Right lung (tissue), 2 donors: ENCODE measurements at regions not wholly inside any gene's neighbourhood (a gene's known extent, or its start where the extent isn't known, plus 50 kb on each side); places are given as distances from the start of the nearest gene placed in this dataset.

Source experiments
- DNase-seq, 2 donors: peaks; one replicate each; pipeline ENCODE4 v3.0.0-alpha.2; 2013

DNA sequence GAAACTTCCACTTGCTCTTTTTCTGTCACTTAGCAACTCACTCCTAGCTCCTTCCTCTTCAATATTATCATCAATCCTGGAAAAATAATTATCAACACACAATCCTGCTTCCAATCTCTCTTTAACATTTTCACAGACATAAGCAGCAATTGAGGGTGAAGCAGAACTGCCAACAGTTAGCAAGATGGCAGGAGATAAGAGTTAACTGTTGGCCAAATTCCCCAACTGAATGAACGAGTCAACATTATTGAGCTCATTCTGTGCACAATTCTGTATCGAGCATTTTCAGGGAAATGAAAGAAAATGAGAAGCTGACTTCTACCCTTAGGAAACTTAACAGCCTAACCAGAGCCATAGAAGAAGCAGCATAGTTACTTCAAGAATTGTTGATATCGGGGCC lies 152.0 kb downstream of the KCNA5 start:
- DNase-seq: no peak

DNA sequence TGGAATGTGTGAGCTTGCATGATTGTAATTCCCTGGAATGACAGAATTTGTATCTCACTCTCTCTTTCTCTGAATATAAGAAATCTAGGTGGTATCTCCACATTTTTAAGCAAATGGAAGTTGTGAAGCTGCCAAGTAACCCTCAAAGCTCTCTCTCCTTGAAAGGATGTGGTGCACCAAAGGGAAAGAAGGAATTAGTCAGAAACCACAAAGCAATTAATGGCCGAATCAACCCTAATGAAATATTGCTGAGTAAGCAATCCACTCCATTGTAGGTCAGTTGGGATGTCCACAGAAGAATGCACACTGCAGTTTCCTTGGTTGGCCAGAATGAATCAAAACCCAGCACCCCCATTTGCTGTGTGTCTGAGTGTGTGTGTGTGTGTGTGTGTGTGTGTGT lies 153.5 kb downstream of the KCNA5 start:
- DNase-seq: no peak

DNA sequence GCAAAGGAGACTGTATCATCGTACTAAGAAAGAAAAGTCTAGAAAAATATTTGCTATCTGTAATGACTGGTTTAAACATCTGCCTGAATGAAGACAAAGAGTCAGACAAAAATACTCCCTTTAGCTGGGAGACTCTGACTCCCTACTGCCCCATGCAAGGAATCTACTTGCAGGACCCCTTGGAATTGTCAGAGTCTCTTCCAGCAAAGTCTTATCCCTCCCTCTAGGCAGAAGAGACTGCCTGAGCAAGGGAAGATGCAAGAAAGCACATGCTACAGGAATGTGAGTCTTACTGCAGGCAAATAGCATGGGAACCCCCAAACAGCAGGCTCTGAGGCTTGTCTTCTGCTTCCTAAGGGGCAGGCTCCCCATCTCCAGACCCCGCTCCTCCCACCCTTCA lies 154.0 kb downstream of the KCNA5 start:
- no peak for DNase-seq

DNA sequence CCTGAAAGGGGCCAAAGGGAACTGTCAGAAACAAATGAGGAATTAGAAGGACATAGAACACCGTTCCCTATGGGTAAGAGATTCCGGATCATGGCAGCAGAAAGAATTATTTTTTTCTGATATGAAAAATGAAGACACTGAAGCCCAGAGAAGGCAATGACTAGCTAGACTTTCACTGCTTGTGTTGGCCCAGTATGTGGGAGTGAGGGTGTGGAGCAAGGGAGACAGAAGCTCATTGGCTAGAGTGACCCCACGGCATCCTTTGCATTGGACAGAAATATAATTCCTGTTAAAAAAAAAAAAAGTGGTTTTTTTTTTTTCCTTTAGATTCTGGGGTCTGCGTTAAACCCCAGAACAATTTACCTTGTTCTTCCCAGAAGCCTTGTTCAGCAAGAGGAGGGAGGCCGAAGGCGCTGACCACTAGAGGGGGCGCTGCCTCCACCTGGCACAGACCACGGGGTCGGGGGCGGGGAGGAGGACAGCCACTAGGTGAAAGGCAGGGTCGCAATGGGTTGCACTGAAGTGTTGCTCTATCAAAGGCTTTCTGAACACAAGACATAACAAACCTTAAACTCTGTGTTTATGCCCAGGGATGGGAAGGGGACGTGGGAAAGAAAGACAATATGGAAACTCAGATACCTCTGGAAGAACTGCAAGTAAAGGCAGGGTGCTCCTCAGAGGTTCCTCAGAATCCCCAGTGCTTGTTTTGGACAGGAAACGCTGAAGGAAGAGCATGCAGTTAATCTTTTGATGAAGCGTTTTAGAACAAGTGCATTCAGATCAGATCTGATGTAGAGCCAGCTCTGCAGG lies 156.8 kb downstream of the KCNA5 start:
- peak in 1 of 2 donors; percentile 30 for DNase-seq

DNA sequence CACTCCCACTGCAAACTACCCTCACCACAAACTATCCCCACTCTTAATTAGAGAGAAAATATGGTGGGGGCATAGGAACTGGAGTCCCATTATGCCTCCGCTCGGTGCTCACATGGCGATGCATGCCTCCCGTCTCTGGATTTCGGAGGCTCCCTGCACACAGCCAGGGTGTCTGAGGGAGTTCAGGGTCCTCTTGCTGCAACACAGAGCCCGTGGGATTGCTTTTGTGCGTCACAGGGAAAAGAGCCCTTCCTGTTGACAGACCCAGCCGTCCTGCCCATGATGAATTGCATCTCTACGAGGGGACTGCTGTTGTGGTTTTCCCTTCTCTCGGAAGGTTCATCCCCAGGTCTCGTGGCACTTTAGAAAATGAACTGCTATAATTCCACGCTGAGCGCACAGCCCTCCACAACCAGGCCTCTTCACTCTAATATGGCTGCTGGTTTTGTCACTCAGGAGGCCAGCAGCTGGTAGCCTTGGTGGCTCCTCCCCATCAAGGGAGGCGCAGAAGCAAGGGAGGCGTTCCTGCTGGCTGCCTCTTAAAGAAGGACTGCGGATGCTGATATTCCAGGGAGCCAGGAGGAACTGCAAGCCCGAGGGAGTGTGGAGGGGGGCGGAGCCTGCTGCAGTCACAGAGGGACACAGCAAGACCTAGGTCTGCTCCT lies 158.0 kb downstream of the KCNA5 start:
- peak in 1 of 2 donors; percentile 27 for DNase-seq

DNA sequence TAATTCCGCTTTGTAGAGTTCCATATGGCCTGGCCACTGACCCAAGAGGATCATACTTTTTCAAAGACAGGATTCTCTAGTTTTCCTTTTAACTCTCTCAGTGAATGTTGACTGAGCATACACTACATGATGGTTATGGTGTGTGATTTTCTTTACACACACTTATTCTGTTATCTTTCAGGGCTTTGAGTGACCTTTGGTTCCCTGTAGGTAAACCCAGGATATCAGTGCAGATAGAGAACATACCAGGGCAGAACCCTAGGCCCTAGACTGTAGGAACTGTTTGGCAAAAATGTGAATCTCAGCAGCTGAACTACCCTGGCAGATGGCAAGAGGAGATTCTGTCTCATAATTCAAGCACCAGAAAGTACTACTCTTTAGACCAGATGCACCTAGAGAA lies 159.6 kb downstream of the KCNA5 start:
- no peak for DNase-seq

DNA sequence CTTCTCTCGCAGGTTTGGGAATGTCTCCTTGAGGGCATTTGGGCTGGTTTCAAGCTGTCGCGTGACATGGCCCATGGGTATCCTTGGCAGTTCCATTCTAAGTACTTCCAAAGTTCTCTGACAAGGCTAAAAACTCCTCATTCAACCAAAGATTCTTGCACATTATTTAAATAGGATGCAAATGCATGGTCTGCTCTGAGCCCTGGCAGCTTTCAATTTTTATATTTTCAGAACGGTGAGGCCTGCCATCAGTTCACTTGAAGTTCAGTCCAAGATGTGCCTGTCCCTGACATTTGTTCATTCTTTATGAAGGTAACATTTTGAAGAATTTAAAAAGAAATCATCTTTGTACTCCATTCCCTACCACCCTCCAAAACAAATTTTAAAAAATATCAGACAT lies 160.0 kb downstream of the KCNA5 start:
- DNase-seq: no peak

DNA sequence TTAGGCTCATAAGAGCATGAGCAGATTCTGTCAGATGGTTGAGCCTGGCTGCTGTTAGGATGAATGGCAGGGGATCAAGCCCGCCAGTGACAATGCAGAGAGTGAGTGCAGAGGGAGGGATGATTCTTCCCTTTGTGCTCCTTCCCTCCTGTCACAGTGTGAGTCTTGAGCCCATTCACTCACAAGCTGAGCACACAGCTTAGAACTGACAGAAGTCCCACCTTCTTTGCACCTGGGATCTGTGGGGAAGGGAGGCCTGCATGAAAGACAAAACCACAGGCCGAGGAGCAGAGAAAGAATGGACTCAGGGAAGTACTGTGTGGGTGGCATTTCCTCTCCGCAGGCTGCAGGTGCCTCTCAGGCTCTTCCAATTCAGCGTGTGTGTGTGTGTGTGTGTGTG lies 160.6 kb downstream of the KCNA5 start:
- DNase-seq: no peak

DNA sequence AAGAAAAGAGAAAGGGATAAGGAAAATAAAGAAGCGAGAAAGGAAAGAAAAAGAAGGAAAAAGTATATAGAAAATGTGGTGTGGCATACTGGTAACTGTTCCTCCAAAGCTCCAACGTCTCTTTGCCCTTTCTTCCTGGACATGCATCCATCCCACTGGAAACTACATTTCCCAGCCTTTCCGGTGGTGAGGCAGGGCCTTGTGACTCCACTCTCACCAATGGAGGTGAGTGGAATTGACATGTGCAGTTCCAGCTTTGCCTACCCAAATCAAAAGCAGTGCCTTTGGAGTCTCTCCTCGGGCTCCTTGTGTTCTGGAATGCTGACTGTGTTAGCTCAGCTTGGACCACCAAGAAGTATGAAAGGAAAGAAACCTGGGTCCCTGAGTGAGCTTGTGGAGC lies 161.2 kb downstream of the KCNA5 start:
- no peak for DNase-seq

DNA sequence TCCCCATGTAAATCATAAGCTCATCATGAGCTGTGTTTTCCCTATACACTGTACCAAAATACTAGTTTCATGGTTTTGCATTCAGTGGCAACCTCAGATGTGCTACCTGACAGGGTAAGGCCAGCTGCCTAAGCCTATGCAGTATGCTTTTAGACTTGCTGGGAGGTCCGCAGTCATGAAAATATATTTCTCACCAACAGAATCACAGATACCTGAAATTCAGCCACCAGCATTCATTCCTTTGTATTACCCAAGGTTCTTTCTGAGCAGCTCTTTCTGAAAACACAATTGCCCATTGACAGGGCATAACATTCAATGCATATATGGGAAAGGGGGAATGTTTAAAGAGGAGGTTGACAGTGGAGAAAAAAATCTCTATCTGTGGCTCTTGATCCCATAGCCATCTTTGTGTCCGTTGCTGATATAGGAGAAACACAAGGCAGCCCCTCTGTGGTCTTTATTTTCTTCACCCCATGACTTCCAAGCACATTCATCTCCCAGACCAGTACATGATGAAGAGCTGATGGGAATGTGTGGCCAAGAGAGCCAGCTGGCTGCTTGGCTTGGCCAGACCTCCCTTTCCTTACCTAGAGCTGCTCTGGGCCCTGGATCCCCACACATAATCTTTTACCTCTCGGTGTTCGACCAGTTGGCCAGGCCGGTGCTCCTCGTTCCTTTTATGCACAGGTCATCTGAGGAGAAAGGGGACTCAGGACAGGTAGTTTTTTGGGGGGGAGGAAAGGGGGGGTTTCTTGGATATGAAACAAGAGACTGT lies 162.9 kb downstream of the KCNA5 start:
- peak in 1 of 2 donors; percentile 23 for DNase-seq

DNA sequence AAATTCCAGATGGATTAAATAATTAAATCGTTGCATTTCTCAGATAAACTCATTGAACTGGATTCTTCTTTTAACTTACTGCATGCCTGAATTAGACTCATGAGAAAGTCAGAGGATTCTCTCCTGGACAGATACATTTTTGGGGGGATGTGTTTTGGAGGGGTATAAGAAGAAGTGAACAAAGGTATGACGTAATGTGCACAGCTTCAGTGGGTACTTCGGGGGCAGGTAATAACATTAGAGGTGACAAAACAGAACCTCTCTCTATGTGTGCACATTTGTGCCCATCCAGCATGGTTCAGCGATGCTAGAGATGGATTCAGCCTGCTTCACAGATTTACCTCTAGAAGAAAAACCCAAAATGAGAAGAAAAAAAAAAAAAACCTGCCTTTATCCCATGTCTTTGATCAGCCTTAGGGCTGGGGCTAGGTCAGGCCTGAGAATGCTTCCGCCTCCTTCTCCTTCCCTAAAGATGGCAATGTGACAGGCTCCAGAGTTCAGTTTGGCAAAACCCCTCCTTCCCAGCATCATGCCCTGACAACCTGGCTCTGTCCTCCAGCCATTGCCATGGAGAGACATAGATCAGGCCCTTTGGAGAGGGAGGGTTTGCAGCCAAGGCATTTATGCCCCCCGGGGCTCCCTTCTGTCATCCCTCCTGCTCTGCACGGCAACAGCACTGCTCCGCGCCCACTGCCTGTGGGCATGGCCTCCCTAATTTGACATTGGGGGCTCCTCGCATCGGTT lies 166.7 kb downstream of the KCNA5 start:
- DNase-seq: no peak

DNA sequence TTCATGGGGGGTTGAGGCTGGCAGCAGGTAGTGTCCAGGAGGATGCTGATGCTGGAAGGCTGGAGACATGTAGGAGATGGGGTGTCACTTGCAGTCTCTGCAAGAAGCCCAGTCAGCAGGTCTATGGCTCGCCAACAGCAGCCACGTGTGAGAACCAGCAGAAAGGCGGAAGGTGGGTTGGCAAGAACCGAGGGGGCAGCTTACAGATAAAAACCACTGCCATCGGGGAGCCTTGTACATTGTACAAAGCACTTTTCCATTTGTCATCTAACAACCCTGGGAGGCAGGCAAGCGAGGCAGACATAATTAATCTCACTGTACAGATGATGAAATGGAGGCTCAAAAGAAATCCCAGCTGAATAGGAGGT lies 167.2 kb downstream of the KCNA5 start:
- no peak for DNase-seq

DNA sequence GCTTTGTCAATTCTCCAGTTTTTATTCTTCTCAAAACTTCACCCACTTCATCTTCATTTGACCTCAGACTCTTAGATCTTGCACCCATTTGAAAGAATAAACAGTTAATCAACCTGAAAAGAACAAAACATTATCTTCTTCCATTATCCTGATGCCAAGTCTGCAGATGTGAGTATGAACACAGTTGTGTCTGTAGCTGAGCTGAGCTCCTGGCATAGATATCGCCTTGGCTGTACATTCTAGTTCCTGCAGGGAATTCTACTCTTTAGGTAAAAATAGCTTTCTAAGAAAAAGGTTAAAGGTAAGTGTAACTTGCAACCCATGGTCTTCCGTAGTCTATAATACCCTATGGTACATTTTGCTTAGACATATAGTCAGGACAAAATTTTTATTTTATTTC lies 169.7 kb downstream of the KCNA5 start:
- DNase-seq: no peak

DNA sequence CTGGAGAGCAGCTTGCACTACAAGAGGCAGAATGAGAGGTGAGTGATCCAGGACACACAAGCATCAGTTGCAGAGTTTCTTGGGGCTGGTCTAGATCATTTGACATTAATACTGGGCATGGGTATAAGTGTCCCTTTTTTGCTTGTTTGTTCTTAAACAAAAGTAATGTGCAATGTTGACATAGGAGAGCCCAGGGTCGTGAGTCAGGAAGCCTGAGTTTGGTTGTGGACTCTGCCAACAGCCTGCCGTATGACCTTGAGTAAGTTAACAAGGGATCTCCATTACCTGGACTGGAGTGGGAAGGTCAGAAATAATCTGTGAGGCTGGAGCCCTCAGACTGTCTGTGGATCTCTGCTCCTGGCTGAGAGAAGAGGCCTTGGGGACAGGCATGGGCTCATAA lies 170.3 kb downstream of the KCNA5 start:
- no peak for DNase-seq

DNA sequence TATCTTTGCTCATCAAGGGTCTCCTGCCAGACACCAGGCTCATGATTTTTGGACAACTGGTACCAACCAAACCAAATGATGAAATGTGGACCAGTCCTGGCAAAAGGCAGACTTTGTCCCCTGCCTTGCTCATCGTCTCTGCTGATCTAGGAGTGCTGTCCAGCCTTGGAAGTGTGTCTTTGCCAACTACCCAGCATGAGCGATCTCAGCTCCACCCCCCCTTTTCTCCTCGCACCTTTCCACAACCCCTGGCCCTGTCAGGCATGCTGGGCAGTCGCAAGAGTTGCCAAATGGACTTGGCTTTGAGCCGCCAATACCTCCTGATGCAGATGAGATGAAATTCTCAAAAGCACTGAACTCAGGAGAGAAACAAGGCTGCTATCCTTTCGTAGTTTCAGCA lies 174.3 kb downstream of the KCNA5 start:
- no peak for DNase-seq

DNA sequence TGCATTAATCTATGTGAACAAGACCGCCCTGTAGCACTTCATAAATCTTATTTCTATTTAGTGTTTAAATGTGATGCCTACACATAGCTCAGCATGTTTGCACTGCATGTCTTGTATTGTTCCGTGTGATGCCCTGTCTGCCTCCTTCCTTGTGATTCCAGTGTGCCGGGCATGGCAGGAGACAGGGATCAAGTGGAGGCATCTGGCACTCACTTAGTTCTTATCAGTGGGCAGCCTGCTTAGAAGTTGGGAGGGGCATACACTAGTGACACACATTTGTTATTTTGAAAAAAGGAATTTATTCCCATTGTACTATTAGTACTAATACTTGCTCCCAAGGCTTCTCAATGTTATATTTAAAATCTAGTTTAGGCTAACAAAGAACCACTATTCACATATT lies 176.4 kb downstream of the KCNA5 start:
- no peak for DNase-seq

DNA sequence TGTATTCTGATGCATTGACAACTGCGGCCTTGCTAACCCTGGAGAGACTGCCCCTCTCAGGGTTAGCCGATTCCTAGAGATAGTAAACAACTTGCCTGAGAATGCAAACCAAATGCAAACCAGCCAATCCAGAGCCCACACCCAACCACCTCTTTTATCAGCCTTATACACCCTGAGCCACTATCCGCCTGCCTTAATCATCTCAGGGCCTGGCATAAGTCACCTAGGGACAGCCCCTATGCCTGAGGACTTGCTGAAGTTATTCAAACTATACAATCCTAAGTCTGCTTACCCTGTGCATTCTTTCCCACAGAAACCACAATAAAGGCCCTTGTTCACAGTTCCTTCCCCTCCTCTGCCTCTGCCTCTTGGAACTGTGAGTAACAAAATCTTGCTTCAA lies 177.2 kb downstream of the KCNA5 start:
- DNase-seq: no peak

DNA sequence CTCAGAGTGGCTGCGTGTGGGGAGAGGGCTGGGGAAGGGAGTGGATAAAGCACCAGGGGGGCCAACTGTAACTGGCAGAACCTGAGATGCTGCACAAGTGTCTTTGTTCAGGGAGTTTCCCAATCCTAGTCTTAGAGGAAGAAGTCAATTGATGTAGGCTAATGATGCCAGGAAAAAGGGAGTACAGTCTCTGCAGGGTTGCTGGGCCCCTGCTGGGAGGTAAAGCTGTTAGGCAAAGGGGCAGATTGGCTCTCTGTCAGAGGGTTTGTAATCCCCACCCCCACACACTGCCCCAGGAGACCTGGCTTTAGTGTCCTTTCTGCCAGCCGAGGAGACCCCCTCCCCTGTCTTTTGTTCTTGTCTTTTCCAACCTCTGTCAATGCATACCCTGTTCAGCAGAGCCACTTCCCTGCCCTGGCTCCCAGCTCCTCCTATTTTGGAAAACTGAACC lies 178.4 kb downstream of the KCNA5 start:
- DNase-seq: no peak

DNA sequence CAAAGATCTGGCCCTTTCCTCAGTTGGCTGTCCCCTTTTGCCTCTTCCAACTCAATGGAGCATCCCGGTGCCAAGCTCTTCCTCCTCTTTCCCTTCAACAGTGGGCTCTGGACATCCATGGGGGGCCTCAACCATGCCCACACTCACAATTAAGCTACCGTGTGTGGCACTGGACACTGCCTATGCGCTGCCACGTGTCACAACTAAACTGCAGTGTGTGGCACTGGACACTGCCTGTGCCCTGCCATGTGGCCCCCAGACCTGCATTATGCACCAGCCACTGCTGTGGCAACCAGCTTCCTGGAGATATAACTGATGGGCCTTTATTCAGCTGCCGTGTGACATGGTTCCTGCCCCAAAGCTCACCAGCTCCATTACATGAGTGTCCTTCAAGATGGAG lies 179.1 kb downstream of the KCNA5 start:
- DNase-seq: no peak

DNA sequence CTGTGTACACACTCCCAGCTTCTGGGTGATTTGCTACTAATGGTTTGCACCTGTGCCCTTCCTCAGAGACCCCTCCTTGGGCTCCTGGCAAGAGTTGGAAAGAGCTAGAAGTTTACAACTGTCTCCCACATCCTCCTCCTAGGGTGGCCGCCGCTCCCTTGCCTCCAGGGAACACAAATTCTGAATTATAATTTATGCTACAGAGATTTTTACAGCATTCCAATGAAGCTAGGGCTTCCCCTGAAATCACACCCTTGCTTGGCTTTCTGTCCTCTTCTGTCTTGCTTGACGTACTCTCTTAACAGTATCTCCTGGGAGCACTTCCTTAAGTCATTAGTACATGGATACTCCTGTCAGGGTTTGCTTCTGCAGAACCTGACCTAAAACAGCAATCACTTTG lies 180.2 kb downstream of the KCNA5 start:
- no peak for DNase-seq

DNA sequence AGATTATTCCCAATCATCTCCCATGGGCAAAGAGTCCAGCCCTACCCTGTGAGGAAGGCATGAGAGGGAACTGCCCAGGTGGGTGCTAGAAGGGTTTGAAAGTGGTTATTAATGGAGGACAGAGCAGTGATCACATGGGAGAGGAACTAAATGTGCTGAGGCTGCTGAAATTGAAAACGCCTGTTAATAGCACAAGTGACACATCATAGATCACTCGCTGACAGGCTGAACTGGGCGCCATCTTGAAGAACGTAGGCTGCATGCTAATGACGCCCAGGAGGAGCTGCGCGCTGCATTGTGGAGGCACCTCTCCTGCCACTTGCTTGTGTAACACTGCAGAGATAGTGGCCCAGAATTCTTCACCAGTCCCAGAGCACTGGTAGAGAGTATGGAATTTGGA lies 182.9 kb downstream of the KCNA5 start:
- no peak for DNase-seq

DNA sequence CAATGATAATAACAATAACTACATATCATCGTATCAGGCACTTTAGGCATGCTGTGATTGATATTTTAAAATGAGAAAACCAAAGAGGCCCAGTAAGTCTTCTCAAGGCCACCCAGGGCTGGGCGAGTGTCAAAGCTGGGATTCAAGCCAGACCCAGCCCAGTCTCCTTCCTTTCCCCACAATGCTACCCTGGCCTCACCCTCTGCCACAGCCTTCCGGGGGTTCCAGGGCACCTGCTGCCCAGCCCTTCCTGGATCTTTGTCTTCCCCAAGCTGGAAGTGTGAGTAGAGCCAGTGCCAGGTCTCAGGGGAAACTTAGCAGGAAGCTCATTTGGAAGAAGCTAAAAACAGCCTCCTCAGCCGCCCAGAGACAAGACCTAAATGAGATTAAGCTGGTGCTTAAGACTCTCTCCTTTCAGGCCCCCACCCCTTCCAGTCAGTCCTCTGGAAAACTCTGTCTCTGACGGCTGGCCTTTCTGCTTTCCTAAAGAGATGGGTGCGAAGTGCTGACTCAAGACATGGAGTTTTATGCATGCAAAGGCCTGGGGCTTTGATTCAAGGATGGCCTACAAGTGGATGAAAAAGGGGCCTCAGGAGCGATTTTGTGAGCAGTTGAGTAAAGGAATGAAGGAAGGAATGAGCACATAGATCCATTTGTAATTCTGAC lies 184.2 kb downstream of the KCNA5 start:
- no peak for DNase-seq
